ENCODE measurements at regions not wholly inside any gene's neighbourhood (a gene's known extent, or its start where the extent isn't known, plus 50 kb on each side); places are given as distances from the start of the nearest gene placed in this dataset.
"Not testable (repeated sequence)": the region's sequence is repeated elsewhere in the genome, so short reads cannot be mapped to it uniquely, and the experiment has no call there.

DNA sequence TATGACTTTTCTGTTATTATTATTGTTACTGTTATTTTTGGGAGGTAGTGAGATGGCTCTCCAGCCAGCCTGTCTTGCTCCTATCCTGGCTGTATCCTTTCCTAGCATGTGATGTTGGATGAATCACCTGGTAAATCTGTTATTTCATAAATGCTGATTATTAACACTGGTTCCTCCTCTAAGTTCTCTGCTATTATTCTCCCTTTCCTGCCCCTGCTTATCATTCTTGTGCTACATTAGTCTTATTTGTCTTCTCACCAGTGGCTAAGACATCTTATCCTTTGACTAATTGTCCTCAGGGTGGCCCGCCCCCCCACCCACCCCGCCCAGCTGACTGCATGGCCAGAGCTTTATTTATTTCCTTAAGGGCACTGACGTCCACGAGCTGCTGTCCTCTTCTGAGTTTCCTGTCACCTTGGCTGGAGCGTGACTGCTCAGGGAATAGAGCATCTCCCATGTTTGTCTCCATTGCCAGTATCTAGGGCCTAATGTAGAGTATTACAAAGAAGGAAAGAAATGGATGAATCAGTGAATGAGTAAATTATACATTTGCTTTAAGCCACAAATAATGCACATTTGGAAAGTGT, 110.1 kb upstream of the KLF6 start:
- no peak for DNase-seq (ENCODE audit: low read depth in 1 of 2, low spot score in 1 of 2)

GRCh38 chr10:3893901-3894563, 109.0 kb upstream of the KLF6 start:
- no peak for DNase-seq (ENCODE audit: low read depth in 1 of 2, low spot score in 1 of 2)

- DNase-seq (ENCODE audit: low read depth in 1 of 2, low spot score in 1 of 2): no peak
Observed at GRCh38 chr10:3892440-3893425, 107.7 kb upstream of the KLF6 start.

DNA sequence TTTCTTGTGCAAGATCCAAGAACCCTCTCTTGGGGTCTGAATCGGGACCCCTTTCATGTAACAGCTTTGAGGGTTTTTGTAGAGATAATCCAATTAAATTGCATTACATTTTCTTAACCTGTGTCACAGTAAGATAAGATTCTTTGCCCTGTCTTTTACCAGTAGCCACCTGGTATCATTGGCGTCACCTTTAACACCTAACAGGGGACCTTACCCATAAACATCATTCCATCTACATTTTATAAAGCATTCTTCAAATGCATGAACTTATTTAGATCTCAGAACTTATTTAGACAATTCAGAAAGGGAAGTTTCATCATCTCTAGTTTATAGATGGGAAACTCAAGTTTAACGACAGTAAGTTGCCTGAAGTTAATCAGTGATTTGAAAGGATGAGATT, 106.4 kb upstream of the KLF6 start:
- no peak for DNase-seq (ENCODE audit: low read depth in 1 of 2, low spot score in 1 of 2)

DNA sequence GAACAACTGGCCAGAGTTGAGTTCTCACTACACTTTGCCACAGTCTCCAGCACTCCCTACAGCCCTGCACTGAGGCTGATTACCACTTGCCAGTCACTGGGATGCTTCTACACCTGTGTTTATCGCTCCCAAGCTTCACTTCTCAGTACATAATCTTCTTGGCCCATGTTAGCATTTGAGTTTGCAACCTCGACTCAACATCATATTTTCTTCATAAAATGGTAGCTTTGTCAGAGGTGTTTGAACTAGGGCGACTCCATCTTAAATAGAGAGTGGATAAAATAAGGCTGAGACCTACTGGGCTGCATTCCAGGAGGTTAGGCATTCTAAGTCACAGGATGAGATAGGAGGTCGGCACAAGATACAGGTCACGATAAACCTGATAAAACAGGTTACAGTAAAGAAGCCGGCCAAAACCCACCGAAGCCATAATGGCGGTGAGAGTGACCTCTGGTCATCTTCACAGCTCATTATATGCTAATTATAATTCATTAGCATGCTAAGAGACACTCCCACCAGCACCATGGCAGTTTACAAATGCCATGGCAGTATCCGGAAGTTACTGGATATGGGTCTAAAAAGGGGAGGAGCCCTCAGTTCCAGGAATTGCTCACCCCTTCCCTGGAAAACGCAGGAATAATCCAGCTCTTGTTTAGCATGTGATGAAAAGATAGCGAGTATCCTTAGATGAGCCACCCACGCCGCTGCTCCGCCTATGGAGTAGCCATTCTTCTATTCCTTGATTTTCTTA, 105.8 kb upstream of the KLF6 start:
- DNase-seq (ENCODE audit: low read depth in 1 of 2, low spot score in 1 of 2): no peak

- no peak for DNase-seq (ENCODE audit: low read depth in 1 of 2, low spot score in 1 of 2)
Observed at GRCh38 chr10:3889961-3890522, 105.0 kb upstream of the KLF6 start.

GRCh38 chr10:3887885-3888476, 103.0 kb upstream of the KLF6 start:
- peak; percentile 40 to 59 for DNase-seq (ENCODE audit: low read depth in 1 of 2, low spot score in 1 of 2)

- DNase-seq (ENCODE audit: low read depth in 1 of 2, low spot score in 1 of 2): no peak
Observed at GRCh38 chr10:3887404-3887803, 102.4 kb upstream of the KLF6 start.

DNA sequence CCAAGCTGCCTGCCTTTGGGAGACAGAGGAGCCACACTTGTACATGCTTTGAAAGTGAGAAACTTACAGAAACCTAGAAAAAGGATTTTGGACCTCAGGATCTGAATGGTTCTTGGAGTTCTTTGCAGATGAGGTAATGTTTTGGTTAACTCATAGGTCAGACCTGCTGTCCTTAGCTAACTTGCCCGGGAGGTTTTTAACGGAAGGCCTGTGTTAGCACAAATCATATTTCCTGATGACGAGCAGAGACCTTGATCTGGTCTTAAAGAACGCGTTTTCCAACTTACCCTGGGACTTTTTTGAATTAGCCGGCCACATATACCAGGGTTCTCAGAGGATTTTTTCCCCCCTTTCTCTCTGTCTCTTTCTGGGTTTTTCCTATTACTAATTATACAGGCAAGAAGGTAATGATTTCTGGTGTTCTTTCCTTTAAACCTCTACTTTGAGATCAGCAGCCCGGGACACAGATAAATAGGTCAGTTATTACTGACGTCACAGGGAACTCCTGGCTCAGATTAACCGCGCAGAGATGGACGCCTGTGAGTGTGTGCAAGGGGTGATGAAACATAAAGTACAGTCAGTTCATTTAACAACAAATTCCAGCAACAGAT, 101.7 kb upstream of the KLF6 start:
- no peak for DNase-seq (ENCODE audit: low read depth in 1 of 2, low spot score in 1 of 2)

DNA sequence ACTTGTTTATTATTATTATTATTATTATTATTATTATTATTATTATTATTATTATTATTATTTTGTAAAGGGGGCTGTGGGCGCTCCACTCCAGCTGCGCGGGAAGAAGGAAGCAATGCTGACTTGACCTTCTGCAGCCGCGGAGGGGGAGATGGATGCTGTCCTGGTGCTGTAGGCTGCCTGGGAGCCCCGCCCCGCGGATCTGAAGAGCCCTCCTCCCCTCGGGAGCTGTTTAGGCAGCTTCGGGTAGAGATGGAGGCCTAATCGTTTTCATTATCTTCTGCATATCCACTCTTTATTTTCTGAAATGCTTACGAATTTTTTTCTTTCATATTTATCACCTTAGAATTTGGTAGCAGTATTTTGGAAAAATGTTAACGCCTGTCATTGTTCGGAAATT, 101.2 kb upstream of the KLF6 start:
- no peak for DNase-seq (ENCODE audit: low read depth in 1 of 2, low spot score in 1 of 2)

GRCh38 chr10:3882855-3883254, 97.8 kb upstream of the KLF6 start:
- no peak for DNase-seq (ENCODE audit: low read depth in 1 of 2, low spot score in 1 of 2)

- no peak for DNase-seq (ENCODE audit: low read depth in 1 of 2, low spot score in 1 of 2)
Observed at GRCh38 chr10:3881622-3882021, 96.6 kb upstream of the KLF6 start.

DNA sequence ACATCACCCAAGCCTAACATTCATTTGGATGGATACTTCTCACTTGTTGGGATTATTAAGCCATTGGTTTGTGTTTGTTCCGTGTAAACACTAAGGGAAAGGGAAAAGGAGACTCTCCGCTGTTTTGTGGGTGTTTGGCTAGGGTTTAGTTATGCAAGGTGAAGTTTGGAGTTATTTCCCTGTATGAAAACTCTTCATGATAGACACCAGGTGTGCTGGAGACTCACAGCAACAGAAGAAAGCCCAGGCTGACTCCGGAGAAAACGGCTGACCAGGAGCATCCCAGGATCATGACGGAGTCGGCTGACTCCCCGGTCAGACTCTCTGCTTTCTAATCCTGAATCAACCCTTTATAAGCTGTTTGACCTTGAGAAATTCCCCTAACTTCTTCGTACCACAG, 94.1 kb upstream of the KLF6 start:
- no peak for DNase-seq (ENCODE audit: low read depth in 1 of 2, low spot score in 1 of 2)

DNA sequence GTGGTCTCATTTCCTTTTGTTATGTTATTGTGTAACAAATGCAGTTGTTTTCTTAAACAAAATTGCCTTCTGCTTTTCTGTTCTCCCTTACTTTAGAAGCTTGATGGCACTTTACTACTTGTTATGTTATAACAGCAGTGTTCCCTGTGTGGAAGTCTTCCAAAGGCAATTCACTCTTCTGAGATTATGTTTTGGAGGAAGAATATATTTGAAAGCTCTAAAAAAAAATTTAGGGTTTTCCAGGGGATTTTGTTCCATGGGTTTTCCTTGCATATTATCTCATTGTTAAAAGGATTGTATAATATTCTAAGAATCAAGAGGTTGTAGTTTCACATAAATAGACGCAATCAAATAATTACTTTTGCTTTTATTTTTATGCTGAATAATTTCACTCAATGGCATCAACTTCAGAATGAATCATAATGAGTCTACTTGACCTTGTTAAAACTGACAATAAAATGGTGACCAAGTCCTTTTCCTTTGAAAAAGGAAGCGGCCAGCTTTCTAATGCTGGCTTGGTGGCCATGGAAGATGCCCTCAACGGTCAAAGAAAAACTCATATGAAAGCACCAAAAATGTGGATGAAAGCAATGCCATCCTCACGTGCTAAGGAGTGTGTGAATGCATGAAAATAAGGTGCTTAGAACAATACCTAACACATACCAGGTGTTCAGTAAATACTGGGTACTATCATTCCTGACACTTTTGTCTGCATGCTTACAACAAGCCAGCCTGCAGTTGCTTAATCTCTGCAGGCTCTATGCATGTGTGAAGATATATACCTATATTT, 92.4 kb upstream of the KLF6 start:
- DNase-seq (ENCODE audit: low read depth in 1 of 2, low spot score in 1 of 2): no peak

DNA sequence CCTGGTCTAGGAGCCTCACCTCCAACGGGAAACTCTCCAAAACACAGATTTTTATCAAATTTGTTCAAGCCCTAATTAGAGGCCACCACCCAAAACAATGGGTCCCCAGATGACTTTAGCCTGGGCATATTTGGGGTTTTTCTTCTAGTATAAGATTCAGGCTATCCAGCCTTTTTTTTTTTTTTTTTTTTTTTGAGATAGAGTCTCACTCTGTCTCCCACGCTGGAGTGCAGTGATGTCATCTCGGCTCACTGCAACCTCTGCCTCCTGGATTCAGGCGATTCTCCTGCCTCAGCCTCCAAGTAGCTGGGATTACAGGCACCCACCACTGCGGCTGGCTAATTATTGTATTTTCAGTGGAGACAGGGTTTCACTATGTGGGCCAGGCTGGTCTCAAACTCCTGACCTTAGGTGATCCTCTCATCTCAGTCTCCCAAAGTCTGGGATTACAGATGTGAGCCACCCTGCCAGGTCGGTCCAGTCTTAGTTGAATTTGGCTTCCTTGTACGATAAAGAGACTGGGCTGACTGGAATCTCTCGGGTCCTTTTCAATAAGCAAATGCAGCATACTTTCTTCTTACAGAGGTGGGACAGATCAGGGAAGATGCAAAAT, 91.4 kb upstream of the KLF6 start:
- DNase-seq (ENCODE audit: low read depth in 1 of 2, low spot score in 1 of 2): no peak

- no peak for DNase-seq (ENCODE audit: low read depth in 1 of 2, low spot score in 1 of 2)
Observed at GRCh38 chr10:3875842-3876235, 90.8 kb upstream of the KLF6 start.

- DNase-seq (ENCODE audit: low read depth in 1 of 2, low spot score in 1 of 2): no peak
Observed at GRCh38 chr10:3874990-3875841, 90.2 kb upstream of the KLF6 start.

DNA sequence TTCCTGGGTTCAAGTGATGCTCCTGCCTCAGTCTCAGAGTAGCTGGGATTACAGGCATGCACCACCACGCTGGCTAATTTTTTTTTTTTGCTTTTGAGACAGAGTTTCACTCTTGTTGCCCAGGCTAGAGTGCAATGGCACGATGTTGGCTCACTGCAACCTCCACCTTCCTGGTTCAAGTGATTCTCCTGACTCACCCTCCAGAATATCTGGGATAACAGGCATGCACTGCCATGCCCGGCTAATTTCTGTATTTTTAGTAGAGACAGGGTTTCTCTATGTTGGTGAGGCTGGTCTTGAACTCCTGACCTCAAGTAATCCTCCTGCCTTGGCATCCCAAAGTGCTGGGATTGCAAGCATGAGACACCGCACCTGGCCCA, 89.6 kb upstream of the KLF6 start:
- DNase-seq (ENCODE audit: low read depth in 1 of 2, low spot score in 1 of 2): not testable (repeated sequence)

Data from activated T-helper 1 cell treated with anti-CD3 and anti-CD28 coated beads, Interleukin-2, amount 50 U/mL, for 16 hours (primary cell).